Activated CD8-positive, alpha-beta memory T cell treated with anti-CD3 and anti-CD28 coated beads for 24 hours (primary cell): ENCODE measurements at regions not wholly inside any gene's neighbourhood (a gene's known extent, or its start where the extent isn't known, plus 50 kb on each side); places are given as distances from the start of the nearest gene placed in this dataset.

ENCODE experiments used
- DNase-seq: peaks from one replicate; pipeline ENCODE4 v3.0.0-alpha.2; 2020

GRCh38 chr6:21970569-21971300 lies 326.1 kb downstream of the PRL start:
- DNase-seq: no peak

- DNase-seq: no peak
Measured at GRCh38 chr6:21971541-21971940, 325.3 kb downstream of the PRL start.

- DNase-seq: no peak
Measured at GRCh38 chr6:21972516-21972915, 324.3 kb downstream of the PRL start.

GRCh38 chr6:21977346-21977745 lies 319.5 kb downstream of the PRL start:
- DNase-seq: no peak

GRCh38 chr6:21981235-21981833 lies 315.5 kb downstream of the PRL start:
- DNase-seq: no peak

GRCh38 chr6:21984135-21984534 lies 312.7 kb downstream of the PRL start:
- DNase-seq: no peak

GRCh38 chr6:21984561-21984960 lies 312.3 kb downstream of the PRL start:
- no peak for DNase-seq

GRCh38 chr6:21985904-21986303 lies 310.9 kb downstream of the PRL start:
- DNase-seq: no peak

- DNase-seq: no peak
Measured at GRCh38 chr6:21986703-21987102, 310.1 kb downstream of the PRL start.

GRCh38 chr6:21987501-21987957 lies 309.3 kb downstream of the PRL start:
- DNase-seq: no peak

GRCh38 chr6:21990577-21990976 lies 306.3 kb downstream of the PRL start:
- DNase-seq: no peak

- no peak for DNase-seq
Measured at GRCh38 chr6:21992178-21992967, 304.5 kb downstream of the PRL start.

GRCh38 chr6:21993841-21994240 lies 303.0 kb downstream of the PRL start:
- DNase-seq: no peak

GRCh38 chr6:21994821-21995220 lies 302.0 kb downstream of the PRL start:
- no peak for DNase-seq

- DNase-seq: no peak
Measured at GRCh38 chr6:21995318-21995717, 301.5 kb downstream of the PRL start.

- DNase-seq: no peak
Measured at GRCh38 chr6:21996425-21997118, 300.3 kb downstream of the PRL start.

- DNase-seq: no peak
Measured at GRCh38 chr6:21997119-21998037, 299.5 kb downstream of the PRL start.

- DNase-seq: no peak
Measured at GRCh38 chr6:21998582-21998981, 298.3 kb downstream of the PRL start.

- no peak for DNase-seq
Measured at GRCh38 chr6:21999012-21999528, 297.8 kb downstream of the PRL start.

- DNase-seq: no peak
Measured at GRCh38 chr6:21999741-22000140, 297.1 kb downstream of the PRL start.

GRCh38 chr6:22001396-22002027 lies 295.3 kb downstream of the PRL start:
- DNase-seq: no peak
